GM23248 (cell line): ENCODE measurements at regions not wholly inside any gene's neighbourhood (a gene's known extent, or its start where the extent isn't known, plus 50 kb on each side); places are given as distances from the start of the nearest gene placed in this dataset.
"Not testable (repeated sequence)": the region's sequence is repeated elsewhere in the genome, so short reads cannot be mapped to it uniquely, and the experiment has no call there.

ENCODE experiments used
- DNase-seq: peaks from one replicate; pipeline ENCODE4 v3.0.0-alpha.2; 2015
- H2AFZ ChIP-seq: fragments of 200-600 bp; sonication (generic); 2 replicates; pipeline ENCODE4 v1.6.1; 2016; ENCODE audit warnings: antibody characterized with exemption
- H3F3A ChIP-seq: fragments of 200-600 bp; sonication (generic); 2 replicates; pipeline ENCODE4 v1.6.1; 2016; ENCODE audit warnings: mild to moderate bottlenecking, antibody characterized with exemption, mixed run types; ENCODE audit not compliant: insufficient read depth
- H3K27ac ChIP-seq: fragments of 200-600 bp; sonication (generic); 2 replicates; pipeline ENCODE4 v1.5.1; 2016; ENCODE audit warnings: mild to moderate bottlenecking
- H3K27me3 ChIP-seq: fragments of 200-600 bp; sonication (generic); replicated peaks from 2 replicates; pipeline ENCODE4 v1.6.1; 2016; ENCODE audit warnings: mild to moderate bottlenecking; ENCODE audit not compliant: insufficient read depth
- H3K36me3 ChIP-seq: fragments of 200-600 bp; sonication (generic); 2 replicates; pipeline ENCODE4 v1.6.1; 2016; ENCODE audit warnings: low read depth, mild to moderate bottlenecking
- H3K4me1 ChIP-seq: fragments of 200-600 bp; sonication (generic); 2 replicates; pipeline ENCODE4 v1.6.1; 2016; ENCODE audit warnings: mild to moderate bottlenecking; ENCODE audit not compliant: insufficient read depth
- H3K4me2 ChIP-seq: fragments of 200-600 bp; sonication (generic); one replicate; pipeline ENCODE4 v1.6.1; 2016; ENCODE audit warnings: mild to moderate bottlenecking; ENCODE audit not compliant: unreplicated experiment
- H3K4me3 ChIP-seq: fragments of 200-600 bp; sonication (generic); 2 replicates; pipeline ENCODE4 v1.5.1; 2016; ENCODE audit warnings: mild to moderate bottlenecking
- H3K79me2 ChIP-seq: fragments of 200-600 bp; sonication (generic); 2 replicates; pipeline ENCODE4 v1.6.1; 2016; ENCODE audit warnings: mild to moderate bottlenecking; ENCODE audit not compliant: insufficient read depth
- H3K9ac ChIP-seq: fragments of 200-600 bp; sonication (generic); 2 replicates; pipeline ENCODE4 v1.6.1; 2016; ENCODE audit warnings: mild to moderate bottlenecking
- H3K9me2 ChIP-seq: fragments of 200-600 bp; sonication (generic); 2 replicates; pipeline ENCODE4 v1.6.1; 2016; ENCODE audit warnings: mixed run types, mild to moderate bottlenecking, moderate library complexity; ENCODE audit not compliant: insufficient read depth
- H3K9me3 ChIP-seq: fragments of 200-600 bp; sonication (generic); one replicate; pipeline ENCODE4 v1.6.1; 2017; ENCODE audit warnings: low read depth
- H4K20me1 ChIP-seq: fragments of 200-600 bp; sonication (generic); 2 replicates; pipeline ENCODE4 v1.6.0; 2016; ENCODE audit not compliant: insufficient read depth
- EZH2 ChIP-seq: fragments of 200-600 bp; sonication (generic); IDR thresholded peaks from 2 replicates; pipeline ENCODE4 v1.6.1; 2018; ENCODE audit warnings: antibody characterized with exemption, mild to moderate bottlenecking; ENCODE audit not compliant: insufficient read depth, poor library complexity, severe bottlenecking
- EZH2phosphoT487 ChIP-seq: fragments of 200-600 bp; sonication (generic); IDR thresholded peaks from 2 replicates; pipeline ENCODE4 v1.6.1; 2018; ENCODE audit warnings: antibody characterized with exemption, moderate library complexity, mild to moderate bottlenecking, low read depth; ENCODE audit not compliant: insufficient read depth
- WGBS, 2 experiments: methylation state at CpG; one replicate each; pipeline ENCODE4 v1.1.6; 2015 to 2017; ENCODE audit warnings: low lambda C conversion rate in 2 of 2, low coverage in 1 of 2; ENCODE audit errors: missing lambda C conversion rate in 2 of 2; 5-methylcytosine and 5-hydroxymethylcytosine counted together
- in situ Hi-C: fragments of 300-500 bp; cut with MboI; formaldehyde crosslinking; loops from 2 replicates; pipeline ENCODE4 v1.15.0; 2020

DNA sequence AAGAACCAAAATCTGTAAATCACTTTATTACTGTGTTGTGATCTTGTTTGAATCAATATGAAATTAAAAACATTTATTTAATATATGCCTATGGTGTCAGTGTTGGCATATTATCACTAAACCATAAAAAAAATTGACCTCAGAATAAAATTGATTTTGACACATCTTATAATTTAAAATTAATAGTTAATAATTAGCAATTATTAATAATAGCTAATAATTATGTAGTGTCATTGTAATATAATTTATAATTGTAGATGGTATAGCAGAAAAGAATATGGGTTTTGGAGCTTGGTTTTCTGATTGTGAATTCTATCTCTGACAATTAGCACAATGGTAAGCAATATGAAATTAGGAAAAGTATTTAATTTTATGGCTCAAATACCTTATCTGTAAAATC, 89.4 kb upstream of the CNTNAP2 start:
- no peaks in the 10 kb centered on the region for H3F3A ChIP-seq
- H2AFZ ChIP-seq: no peak overlapping the region
- no peaks in the 10 kb centered on the region for H3K9me2 ChIP-seq
- no peaks in the 10 kb centered on the region for H3K9me3 ChIP-seq
- no peaks in the 10 kb centered on the region for H3K27me3 ChIP-seq
- no peaks in the 10 kb centered on the region for H3K36me3 ChIP-seq
- H4K20me1 ChIP-seq: no peaks in the 10 kb centered on the region
- H3K9ac ChIP-seq: no peak overlapping the region
- no peak for DNase-seq
- no peak overlapping the region for H3K4me2 ChIP-seq
- TF ChIP-seq EZH2phosphoT487 (no peak), EZH2 (no peak)
- in situ Hi-C loops: no loop called here
- no peak overlapping the region for H3K4me3 ChIP-seq
- no peaks in the 10 kb centered on the region for H3K79me2 ChIP-seq
- H3K27ac ChIP-seq: no peak overlapping the region
- H3K4me1 ChIP-seq: no peaks in the 10 kb centered on the region

DNA sequence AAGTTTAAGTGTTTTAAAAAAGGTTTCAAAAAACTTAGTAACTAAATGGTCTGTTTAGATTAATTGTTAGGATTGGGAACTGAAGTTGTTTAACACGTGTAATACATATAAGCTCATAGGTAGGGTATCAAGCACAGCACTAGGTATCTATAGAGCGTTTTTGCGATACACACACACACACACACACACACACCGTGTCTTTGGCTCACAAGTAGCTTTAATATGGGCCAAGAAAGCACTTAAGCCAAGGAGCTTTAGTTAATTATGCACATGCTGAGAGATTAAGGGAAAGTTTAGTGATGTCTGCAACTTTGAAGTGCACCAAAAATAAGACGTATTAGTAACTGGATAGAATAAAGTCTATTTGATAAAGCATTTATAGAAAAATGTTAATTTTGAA, 93.8 kb upstream of the CNTNAP2 start:
- Histone ChIP-seq H3K9ac (no peak overlapping the region), H3F3A (no peaks in the 10 kb centered on the region), H3K27ac (no peak overlapping the region), H3K9me2 (no peaks in the 10 kb centered on the region), H3K4me1 (no peaks in the 10 kb centered on the region), H3K36me3 (no peaks in the 10 kb centered on the region), H3K9me3 (no peaks in the 10 kb centered on the region), H3K27me3 (no peaks in the 10 kb centered on the region), H2AFZ (no peak overlapping the region), H4K20me1 (no peaks in the 10 kb centered on the region), H3K4me2 (no peak overlapping the region), H3K4me3 (no peak overlapping the region), H3K79me2 (no peaks in the 10 kb centered on the region)
- WGBS, 2 experiments: 10 to 15% methylated on average over 5 of the region's 5 CpGs
- TF ChIP-seq EZH2 (no peak), EZH2phosphoT487 (no peak)
- no peak for DNase-seq
- in situ Hi-C loops: no loop called here

GRCh38 chr7:146019041-146020004, 97.3 kb upstream of the CNTNAP2 start:
- in situ Hi-C loops, H4K20me1 ChIP-seq: not testable (repeated sequence)
- 74 to 76% methylated on average over 20 to 30 of the region's 33 CpGs for WGBS, 2 experiments

GRCh38 chr7:146017366-146017765, 99.2 kb upstream of the CNTNAP2 start:
- H3K4me1 ChIP-seq, H2AFZ ChIP-seq, H3F3A ChIP-seq, H3K4me2 ChIP-seq, H3K27ac ChIP-seq, H4K20me1 ChIP-seq, in situ Hi-C loops, H3K79me2 ChIP-seq, H3K4me3 ChIP-seq, H3K36me3 ChIP-seq, H3K9ac ChIP-seq, H3K9me3 ChIP-seq, DNase-seq, H3K27me3 ChIP-seq, H3K9me2 ChIP-seq: not testable (repeated sequence)
- WGBS, 2 experiments: 22 to 29% methylated on average over 5 of the region's 5 CpGs

More at GRCh38 chr7:146019041-146020004, 97.3 kb upstream of the CNTNAP2 start:
- H3K27ac ChIP-seq, H3K27me3 ChIP-seq, H3K9ac ChIP-seq, DNase-seq, H3K9me3 ChIP-seq, H3K36me3 ChIP-seq, H3K4me1 ChIP-seq, H3F3A ChIP-seq, H3K4me2 ChIP-seq, H3K79me2 ChIP-seq, H3K4me3 ChIP-seq, H2AFZ ChIP-seq, H3K9me2 ChIP-seq: not testable (repeated sequence)

DNA sequence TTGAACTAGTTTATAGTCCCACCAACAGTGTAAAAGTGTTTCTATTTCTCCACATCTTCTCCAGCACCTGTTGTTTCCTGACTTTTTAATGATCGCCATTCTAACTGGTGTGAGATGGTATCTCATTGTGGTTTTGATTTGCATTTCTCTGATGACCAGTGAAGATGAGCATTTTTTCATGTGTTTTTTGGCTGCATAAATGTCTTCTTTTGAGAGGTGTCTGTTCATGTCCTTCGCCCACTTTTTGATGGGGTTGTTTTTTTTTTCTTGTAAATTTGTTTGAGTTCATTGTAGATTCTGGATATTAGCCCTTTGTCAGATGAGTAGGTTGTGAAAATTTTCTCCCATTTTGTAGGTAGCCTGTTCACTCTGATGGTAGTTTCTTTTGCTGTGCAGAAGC, 102.4 kb upstream of the CNTNAP2 start:
- H3K9ac ChIP-seq, H3K36me3 ChIP-seq, H3K9me3 ChIP-seq, H3K27me3 ChIP-seq, H3K4me2 ChIP-seq, H3K27ac ChIP-seq, H4K20me1 ChIP-seq, H3K4me3 ChIP-seq, H2AFZ ChIP-seq, H3F3A ChIP-seq, H3K4me1 ChIP-seq, H3K9me2 ChIP-seq, in situ Hi-C loops, H3K79me2 ChIP-seq, DNase-seq: not testable (repeated sequence)
- 35 to 37% methylated on average over 2 of the region's 2 CpGs for WGBS, 2 experiments
